ENCODE measurements at regions not wholly inside any gene's neighbourhood (a gene's known extent, or its start where the extent isn't known, plus 50 kb on each side); places are given as distances from the start of the nearest gene placed in this dataset.

DNA sequence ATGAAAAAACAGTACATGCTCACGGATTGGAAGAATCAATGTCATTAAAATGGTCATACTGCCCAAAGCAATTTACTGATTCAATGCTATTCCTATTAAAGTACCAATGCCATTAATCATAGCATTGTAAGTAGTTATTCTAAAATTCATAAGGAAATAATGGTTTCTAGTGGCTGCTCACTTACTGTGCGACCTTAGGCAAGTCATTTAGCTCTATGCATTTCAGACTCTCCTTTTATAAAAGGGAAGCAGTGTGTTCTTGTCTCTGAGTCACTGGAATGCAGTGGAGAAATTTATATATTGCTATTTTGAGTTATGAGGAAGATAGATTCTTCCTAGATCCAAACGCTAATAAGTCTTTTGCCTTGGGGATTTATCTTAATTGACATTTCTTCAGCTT lies 174.8 kb downstream of the KCNA4 start:
- TF ChIP-seq EZH2phosphoT487 (IDR thresholded peaks at IDR 0.05; ENCODE audit: insufficient read depth, low read depth) (no peak), EZH2 (IDR thresholded peaks at IDR 0.05; ENCODE audit: insufficient read depth, poor library complexity, severe bottlenecking) (no peak)
